HepG2 (cell line): ENCODE measurements at regions not wholly inside any gene's neighbourhood (a gene's known extent, or its start where the extent isn't known, plus 50 kb on each side); places are given as distances from the start of the nearest gene placed in this dataset.

Experiments used
- ATAC-seq: fragments of 200-7000 bp; cut with Tn5 transposase; 3 replicates; pipeline ENCODE4 v1.9.1; 2020; ENCODE audit warnings: mild to moderate bottlenecking, moderate library complexity
- BruUV-seq: library from RNA; stranded (reverse); fragments of 400-500 nt; replicated peaks from 2 replicates; lab custom pipeline; 2021; lab: Mats Ljungman, UMichigan
- CTCF ChIA-PET: fragments of 300-600 bp; formaldehyde crosslinking; extraction: SDS; loops from one replicate; lab custom pipeline; 2021; ENCODE audit warnings: low total read pairs, inconsistent platforms, low intra/inter-chr PET ratio; lab: Yijun Ruan, JAX
- POLR2A ChIA-PET: fragments of 350-600 bp; sonication (Branson Sonifier 250); formaldehyde crosslinking; loops from one replicate; lab custom pipeline; 2020; ENCODE audit warnings: antibody characterized with exemption, inconsistent platforms; lab: Yijun Ruan, JAX
- DNase-seq: peaks from one replicate; pipeline ENCODE4 v3.0.0-alpha.2; 2015; ENCODE audit warnings: low spot score
- FAIRE-seq: peaks from 3 replicates; lab custom pipeline; 2011; peaks lifted over from hg19 to GRCh38; lab: Jason Lieb, UNC
- H2AFZ ChIP-seq: one replicate; pipeline ENCODE4 v1.6.1; 2011; ENCODE audit warnings: low read length, inconsistent platforms
- H3K27ac ChIP-seq: fragments of 300-600 bp; 3 replicates; pipeline ENCODE4 v1.8.0; 2011; ENCODE audit warnings: mixed run types, mild to moderate bottlenecking, mixed read lengths, low read length, inconsistent platforms; ENCODE audit not compliant: insufficient read depth; ENCODE audit errors: extremely low read length
- H3K27me3 ChIP-seq, 2 experiments: fragments of 200-600 bp in 1 of 2; 2 replicates in 1 of 2; 3 replicates in 1 of 2; pipeline versions ENCODE4 v1.6.0 to v1.8.0; 2011; ENCODE audit warnings: low read length in 2 of 2, mild to moderate bottlenecking in 2 of 2, moderate library complexity in 2 of 2, inconsistent platforms in 1 of 2; ENCODE audit not compliant: insufficient read depth in 2 of 2, control insufficient read depth in 1 of 2
- H3K36me3 ChIP-seq, 2 experiments: fragments of 200-600 bp in 1 of 2; replicated peaks in 1 of 2; 2 replicates in 1 of 2; 3 replicates in 1 of 2; pipeline versions ENCODE4 v1.5.1 to v1.8.0; 2011; ENCODE audit warnings: low read length in 2 of 2, inconsistent platforms in 1 of 2; ENCODE audit not compliant: insufficient read depth in 2 of 2, control insufficient read depth in 1 of 2
- H3K4me1 ChIP-seq: 2 replicates; pipeline ENCODE4 v1.5.1; 2012; ENCODE audit warnings: low read length, inconsistent platforms; ENCODE audit not compliant: insufficient read depth
- H3K4me2 ChIP-seq: 2 replicates; pipeline ENCODE4 v1.6.0; 2011; ENCODE audit warnings: low read depth, low read length, inconsistent platforms
- H3K4me3 ChIP-seq, 3 experiments: fragments of 200-600 bp in 1 of 3; sonication (generic), shearing (Covaris generic) in 1 of 3; replicated peaks in 1 of 3; 2 replicates each; pipeline ENCODE4 v1.5.1; 2011 to 2016; ENCODE audit warnings: low read length in 3 of 3, inconsistent platforms in 2 of 3, low read depth in 2 of 3, mild to moderate bottlenecking in 2 of 3, control low read depth in 1 of 3, mixed read lengths in 1 of 3; ENCODE audit not compliant: insufficient read depth in 1 of 3
- H3K79me2 ChIP-seq: one replicate; pipeline ENCODE4 v1.6.1; 2011; ENCODE audit warnings: low read length, inconsistent platforms; ENCODE audit not compliant: insufficient read depth
- H3K9ac ChIP-seq: 2 replicates; pipeline ENCODE4 v1.6.0; 2011; ENCODE audit warnings: mild to moderate bottlenecking, low read depth, low read length, inconsistent platforms; ENCODE audit not compliant: insufficient read depth
- H3K9me3 ChIP-seq: 2 replicates; pipeline ENCODE4 v1.5.1; 2012; ENCODE audit warnings: mild to moderate bottlenecking, low read length
- H4K20me1 ChIP-seq: 2 replicates; pipeline ENCODE4 v1.6.0; 2011; ENCODE audit warnings: inconsistent platforms, mild to moderate bottlenecking, low read length, moderate library complexity; ENCODE audit not compliant: insufficient read depth
- ARNT ChIP-seq: fragments of 450-650 bp; IDR thresholded peaks from 2 replicates; pipeline ENCODE4 v1.6.1; 2017
- ELF3 ChIP-seq: IDR thresholded peaks from 2 replicates; pipeline ENCODE4 v1.6.1; 2016; ENCODE audit warnings: missing genetic modification reagents, missing compliant biosample characterization
- EP300 ChIP-seq, 3 experiments: sonication (generic) in 1 of 3; formaldehyde crosslinking in 1 of 3; IDR thresholded peaks; 2 replicates each; pipeline versions ENCODE4 v1.5.1 to v1.6.1; 2011 to 2020; ENCODE audit warnings: low read depth in 2 of 3, low read length in 2 of 3, borderline replicate concordance in 1 of 3, improper control_type of control experiment in 1 of 3, mild to moderate bottlenecking in 1 of 3, missing genetic modification reagents in 1 of 3, moderate library complexity in 1 of 3
- FOSL2 ChIP-seq: sonication (generic); formaldehyde crosslinking; IDR thresholded peaks from 2 replicates; pipeline ENCODE4 v1.4.0; 2020; ENCODE audit warnings: missing genetic modification reagents
- GZF1 ChIP-seq: sonication (generic); formaldehyde crosslinking; IDR thresholded peaks from 2 replicates; pipeline ENCODE4 v1.5.1; 2020; ENCODE audit warnings: mild to moderate bottlenecking, missing genetic modification reagents
- HMG20A ChIP-seq: IDR thresholded peaks from 2 replicates; pipeline ENCODE4 v1.6.1; 2016; ENCODE audit warnings: borderline replicate concordance
- JDP2 ChIP-seq: sonication (generic); formaldehyde crosslinking; IDR thresholded peaks from 2 replicates; pipeline ENCODE4 v1.8.1; 2022; ENCODE audit warnings: missing genetic modification reagents, borderline replicate concordance
- MEIS1 ChIP-seq: sonication (generic); formaldehyde crosslinking; IDR thresholded peaks from 2 replicates; pipeline ENCODE4 v1.9.0; 2021; ENCODE audit warnings: mild to moderate bottlenecking, missing genetic modification reagents, moderate library complexity, borderline replicate concordance
- YEATS4 ChIP-seq: sonication (generic); formaldehyde crosslinking; IDR thresholded peaks from 2 replicates; pipeline ENCODE4 v1.4.0; 2020; ENCODE audit warnings: missing genetic modification reagents, borderline replicate concordance
- ZBTB26 ChIP-seq: IDR thresholded peaks from 2 replicates; pipeline ENCODE4 v1.6.1; 2016; ENCODE audit warnings: missing compliant biosample characterization, missing genetic modification reagents, borderline replicate concordance
- ZC3H13 ChIP-seq: sonication (generic); formaldehyde crosslinking; IDR thresholded peaks from 2 replicates; pipeline ENCODE4 v1.8.1; 2023; ENCODE audit warnings: mild to moderate bottlenecking, missing genetic modification reagents, moderate library complexity
- ZNF230 ChIP-seq: sonication (generic); formaldehyde crosslinking; IDR thresholded peaks from 2 replicates; pipeline ENCODE4 v1.4.0; 2020; ENCODE audit warnings: mild to moderate bottlenecking, missing genetic modification reagents
- ZNF432 ChIP-seq: sonication (generic); formaldehyde crosslinking; IDR thresholded peaks from 2 replicates; pipeline ENCODE4 v1.5.0; 2020; ENCODE audit warnings: missing genetic modification reagents, mild to moderate bottlenecking, borderline replicate concordance
- ZNF484 ChIP-seq: sonication (generic); formaldehyde crosslinking; IDR thresholded peaks from 2 replicates; pipeline ENCODE4 v1.5.1; 2020; ENCODE audit warnings: mild to moderate bottlenecking, low read depth, missing genetic modification reagents, borderline replicate concordance
- ZNF75D ChIP-seq: sonication (generic); formaldehyde crosslinking; IDR thresholded peaks from 2 replicates; pipeline ENCODE4 v1.8.1; 2023; ENCODE audit warnings: missing genetic modification reagents, mild to moderate bottlenecking, borderline replicate concordance
- WGBS: methylation state at CpG from one replicate; pipeline ENCODE4 v1.1.6; 2017; ENCODE audit warnings: low lambda C conversion rate; 5-methylcytosine and 5-hydroxymethylcytosine counted together
- in situ Hi-C: cut with HindIII; loops from 2 replicates; pipeline ENCODE4 v1.10.0; 2017; ENCODE audit warnings: low pct_unique_long_range_greater_than_20kb; ENCODE audit not compliant: extremely low pct_ligation_motif_present
- intact Hi-C: fragments of 100-400 bp; cut with micrococcal nuclease; formaldehyde crosslinking; loops from one replicate; pipeline ENCODE4 v1.10.0; 2022; ENCODE audit not compliant: unreplicated experiment
- TF ChIP-seq, protein P1 (sequence below): sonication (generic); formaldehyde crosslinking; IDR thresholded peaks from 2 replicates; pipeline ENCODE4 v1.4.0; 2020; ENCODE audit warnings: missing genetic modification reagents
- TF ChIP-seq, protein P2 (sequence below): sonication (generic); formaldehyde crosslinking; IDR thresholded peaks from 2 replicates; pipeline ENCODE4 v1.4.0; 2020; ENCODE audit warnings: missing genetic modification reagents, borderline replicate concordance

DNA sequence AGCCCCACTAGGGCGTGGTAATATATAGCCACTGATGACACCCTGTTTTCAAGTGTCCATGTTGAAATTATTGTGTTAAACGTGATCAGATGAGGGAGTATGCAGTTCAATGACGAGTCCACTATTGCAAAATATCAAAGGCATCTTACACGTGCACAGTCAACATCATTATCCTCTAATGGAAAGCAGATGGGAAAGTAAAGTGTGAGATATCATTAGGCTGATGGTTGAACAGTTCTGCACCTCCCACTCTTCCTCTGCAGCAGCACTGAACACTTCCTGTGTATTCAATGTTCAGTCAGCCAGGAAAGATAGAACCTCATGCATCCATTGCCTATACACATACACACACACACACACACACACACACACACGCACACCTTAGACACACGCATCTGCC lies 431.8 kb upstream of the CCDC54 start (continued):
- TF ChIP-seq ZBTB26: no peak
- TF ChIP-seq ZNF484 (CRISPR knock-in tag): no peak
- TF ChIP-seq HMG20A: no peak
- TF ChIP-seq GZF1 (CRISPR knock-in tag): no peak
- no peak for TF ChIP-seq YEATS4
- no peak for TF ChIP-seq EP300 (IDR thresholded peaks at IDR 0.05; ENCODE audit: low read depth in 2 of 2, low read length in 2 of 2)
- TF ChIP-seq EP300 (CRISPR knock-in tag; IDR thresholded peaks at IDR 0.05; ENCODE audit: borderline replicate concordance): no peak
- TF ChIP-seq ELF3 (CRISPR knock-in tag): no peak
- no peak for TF ChIP-seq ARNT
- no peak for TF ChIP-seq FOSL2 (CRISPR knock-in tag)
- no peak for TF ChIP-seq ZNF75D (CRISPR knock-in tag)
- no peak for TF ChIP-seq MEIS1 (CRISPR knock-in tag)

DNA sequence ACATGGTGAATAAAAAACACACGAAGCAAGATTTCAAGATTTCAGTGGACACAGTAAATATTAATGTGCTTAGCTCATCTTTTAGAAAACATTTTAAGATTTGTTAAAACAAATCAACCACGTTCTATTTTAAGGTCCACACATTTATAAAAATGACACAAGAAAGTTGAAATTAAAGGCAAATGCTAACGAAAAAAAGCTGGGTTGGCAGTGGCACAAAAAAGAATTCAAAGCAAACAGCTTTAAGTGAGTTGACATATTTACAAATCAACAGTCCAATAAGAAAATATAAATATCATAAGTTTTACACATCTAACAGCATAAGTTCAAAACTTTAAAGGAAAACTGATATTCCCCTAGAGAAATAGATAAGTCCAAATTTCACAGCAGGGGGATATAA lies 430.4 kb upstream of the CCDC54 start:
- Histone ChIP-seq H2AFZ (no peak overlapping the region), H3K9me3 (no peaks in the 10 kb centered on the region), H3K4me2 (no peak overlapping the region), H3K4me3 (no peak overlapping the region), H4K20me1 (no peaks in the 10 kb centered on the region), H3K4me1 (no peaks in the 10 kb centered on the region), H3K79me2 (no peaks in the 10 kb centered on the region), H3K36me3 (no peaks in the 10 kb centered on the region), H3K27ac (no peak overlapping the region), H3K27me3 (no peaks in the 10 kb centered on the region), H3K9ac (no peak overlapping the region)
- intact Hi-C loops: no loop called here
- no TSS peak for BruUV-seq
- FAIRE-seq: no peak
- no peak for DNase-seq
- in situ Hi-C loops: no loop called here
- 1% methylated on average over 3 of the region's 3 CpGs for whole genome bisulfite sequencing
- no peak for ATAC-seq
- CTCF ChIA-PET: no interaction called here
- no peak for TF ChIP-seq JDP2 (CRISPR knock-in tag)
- TF ChIP-seq ZC3H13 (CRISPR knock-in tag): no peak
- TF ChIP-seq, protein P1, sequence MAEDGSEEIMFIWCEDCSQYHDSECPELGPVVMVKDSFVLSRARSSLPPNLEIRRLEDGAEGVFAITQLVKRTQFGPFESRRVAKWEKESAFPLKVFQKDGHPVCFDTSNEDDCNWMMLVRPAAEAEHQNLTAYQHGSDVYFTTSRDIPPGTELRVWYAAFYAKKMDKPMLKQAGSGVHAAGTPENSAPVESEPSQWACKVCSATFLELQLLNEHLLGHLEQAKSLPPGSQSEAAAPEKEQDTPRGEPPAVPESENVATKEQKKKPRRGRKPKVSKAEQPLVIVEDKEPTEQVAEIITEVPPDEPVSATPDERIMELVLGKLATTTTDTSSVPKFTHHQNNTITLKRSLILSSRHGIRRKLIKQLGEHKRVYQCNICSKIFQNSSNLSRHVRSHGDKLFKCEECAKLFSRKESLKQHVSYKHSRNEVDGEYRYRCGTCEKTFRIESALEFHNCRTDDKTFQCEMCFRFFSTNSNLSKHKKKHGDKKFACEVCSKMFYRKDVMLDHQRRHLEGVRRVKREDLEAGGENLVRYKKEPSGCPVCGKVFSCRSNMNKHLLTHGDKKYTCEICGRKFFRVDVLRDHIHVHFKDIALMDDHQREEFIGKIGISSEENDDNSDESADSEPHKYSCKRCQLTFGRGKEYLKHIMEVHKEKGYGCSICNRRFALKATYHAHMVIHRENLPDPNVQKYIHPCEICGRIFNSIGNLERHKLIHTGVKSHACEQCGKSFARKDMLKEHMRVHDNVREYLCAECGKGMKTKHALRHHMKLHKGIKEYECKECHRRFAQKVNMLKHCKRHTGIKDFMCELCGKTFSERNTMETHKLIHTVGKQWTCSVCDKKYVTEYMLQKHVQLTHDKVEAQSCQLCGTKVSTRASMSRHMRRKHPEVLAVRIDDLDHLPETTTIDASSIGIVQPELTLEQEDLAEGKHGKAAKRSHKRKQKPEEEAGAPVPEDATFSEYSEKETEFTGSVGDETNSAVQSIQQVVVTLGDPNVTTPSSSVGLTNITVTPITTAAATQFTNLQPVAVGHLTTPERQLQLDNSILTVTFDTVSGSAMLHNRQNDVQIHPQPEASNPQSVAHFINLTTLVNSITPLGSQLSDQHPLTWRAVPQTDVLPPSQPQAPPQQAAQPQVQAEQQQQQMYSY: no peak
- TF ChIP-seq, protein P2, sequence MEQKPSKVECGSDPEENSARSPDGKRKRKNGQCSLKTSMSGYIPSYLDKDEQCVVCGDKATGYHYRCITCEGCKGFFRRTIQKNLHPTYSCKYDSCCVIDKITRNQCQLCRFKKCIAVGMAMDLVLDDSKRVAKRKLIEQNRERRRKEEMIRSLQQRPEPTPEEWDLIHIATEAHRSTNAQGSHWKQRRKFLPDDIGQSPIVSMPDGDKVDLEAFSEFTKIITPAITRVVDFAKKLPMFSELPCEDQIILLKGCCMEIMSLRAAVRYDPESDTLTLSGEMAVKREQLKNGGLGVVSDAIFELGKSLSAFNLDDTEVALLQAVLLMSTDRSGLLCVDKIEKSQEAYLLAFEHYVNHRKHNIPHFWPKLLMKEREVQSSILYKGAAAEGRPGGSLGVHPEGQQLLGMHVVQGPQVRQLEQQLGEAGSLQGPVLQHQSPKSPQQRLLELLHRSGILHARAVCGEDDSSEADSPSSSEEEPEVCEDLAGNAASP (CRISPR knock-in tag): no peak
- TF ChIP-seq ZNF230: no peak
- no peak for TF ChIP-seq ZNF432 (CRISPR knock-in tag)
- POLR2A ChIA-PET: no interaction called here
